DLD1 (cell line): ENCODE measurements at regions not wholly inside any gene's neighbourhood (a gene's known extent, or its start where the extent isn't known, plus 50 kb on each side); places are given as distances from the start of the nearest gene placed in this dataset.
"Not testable (repeated sequence)": the region's sequence is repeated elsewhere in the genome, so short reads cannot be mapped to it uniquely, and the experiment has no call there.

Experiments used
- in situ Hi-C: cut with HindIII; loops from 2 replicates; pipeline ENCODE4 v1.10.0; 2017; ENCODE audit warnings: low sequenced_read_pairs

DNA sequence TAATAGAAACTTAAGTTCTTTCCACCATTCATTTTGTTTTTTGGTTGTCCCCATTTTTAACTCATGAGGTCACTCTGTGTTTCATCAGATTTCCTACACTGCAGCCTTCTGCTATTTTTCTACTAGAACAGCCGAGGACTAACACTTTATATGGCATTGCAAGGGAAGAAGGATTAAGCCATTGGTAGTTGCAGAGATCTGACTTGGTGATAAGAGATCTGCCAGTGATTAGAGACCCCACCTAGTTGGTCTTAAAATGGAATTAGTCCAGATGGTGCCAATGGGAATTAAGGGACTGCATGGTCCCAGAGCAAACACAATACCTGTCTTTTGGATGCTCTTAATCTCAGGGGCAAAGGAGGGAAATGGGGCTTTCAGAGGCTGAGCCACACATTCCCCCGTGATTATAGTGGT, 125.5 kb upstream of the TMEM170B start:
- in situ Hi-C loops = no loop called here

DNA sequence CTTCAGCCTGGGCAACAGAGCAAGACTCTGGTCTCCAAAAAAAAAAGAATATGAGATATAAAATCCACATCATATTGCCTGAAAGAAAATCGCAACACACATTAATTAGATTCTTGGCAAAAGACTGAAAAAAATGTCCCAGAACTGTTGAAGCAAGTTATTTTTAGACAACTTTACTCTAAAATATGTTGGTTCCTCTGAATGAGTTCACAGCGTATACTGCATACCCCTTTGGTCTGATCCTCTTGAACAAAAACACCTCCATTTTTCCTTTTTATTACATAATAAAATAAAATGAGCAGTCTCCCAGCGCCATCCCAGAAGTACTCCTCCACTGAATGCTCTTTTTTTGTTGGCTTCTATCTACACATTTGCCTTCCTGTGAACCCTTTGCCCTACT, 126.0 kb upstream of the TMEM170B start:
- in situ Hi-C loops = no loop called here

DNA sequence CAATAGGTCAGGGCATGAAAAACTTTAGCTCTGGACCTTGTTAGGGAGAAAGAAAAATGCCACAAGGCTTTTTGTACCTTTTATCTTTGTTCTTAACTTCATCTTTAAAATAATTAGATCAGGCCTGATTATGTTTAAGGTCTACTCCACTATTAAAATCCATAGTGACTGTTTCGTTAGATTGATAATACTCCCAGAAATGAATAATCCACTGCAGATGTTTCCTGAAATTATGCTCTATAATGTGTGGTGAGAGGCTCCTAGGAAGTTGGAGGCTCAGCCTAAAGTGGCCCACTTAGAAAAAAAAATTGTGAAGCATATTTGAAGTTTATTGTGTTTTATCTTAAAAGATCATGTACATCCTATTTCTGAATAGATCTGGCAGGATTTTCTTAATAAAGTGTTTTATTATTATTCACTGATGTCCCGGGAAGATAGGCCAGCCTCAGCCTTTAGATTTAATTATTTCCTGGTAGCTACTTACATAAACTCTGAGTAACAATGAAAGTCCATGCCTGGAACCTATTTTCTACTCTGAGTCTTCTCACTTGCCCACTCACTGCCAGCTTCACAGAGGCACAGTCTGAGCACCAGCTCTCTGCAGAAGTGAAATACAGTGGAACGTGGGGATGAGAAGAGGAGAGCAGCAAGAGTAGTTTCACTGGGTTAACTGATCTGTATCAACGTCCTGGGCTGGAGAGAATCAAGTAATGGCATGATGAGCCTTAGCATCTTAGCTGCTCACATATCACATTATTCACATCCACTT, 126.8 kb upstream of the TMEM170B start:
- in situ Hi-C loops = no loop called here

DNA sequence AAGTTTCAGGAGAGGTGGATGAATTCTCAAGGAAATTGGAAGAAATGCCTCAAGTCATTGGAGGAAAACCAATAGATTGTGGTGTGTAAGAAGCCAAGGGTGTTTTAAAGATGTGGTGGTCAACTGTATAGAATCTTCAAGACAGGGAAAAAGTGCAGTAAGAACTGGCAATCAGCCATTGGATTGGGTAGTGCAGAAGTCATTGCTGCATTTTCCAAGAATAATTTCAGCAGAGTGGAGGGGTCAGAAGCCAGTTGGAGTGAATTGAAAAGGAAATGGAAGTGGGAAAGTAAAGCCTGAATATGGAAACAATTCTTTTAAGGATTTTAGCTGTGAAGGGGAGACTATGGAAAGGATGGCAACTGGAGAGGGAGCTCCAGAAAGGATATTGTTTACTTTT, 128.2 kb upstream of the TMEM170B start:
- in situ Hi-C loops = no loop called here

DNA sequence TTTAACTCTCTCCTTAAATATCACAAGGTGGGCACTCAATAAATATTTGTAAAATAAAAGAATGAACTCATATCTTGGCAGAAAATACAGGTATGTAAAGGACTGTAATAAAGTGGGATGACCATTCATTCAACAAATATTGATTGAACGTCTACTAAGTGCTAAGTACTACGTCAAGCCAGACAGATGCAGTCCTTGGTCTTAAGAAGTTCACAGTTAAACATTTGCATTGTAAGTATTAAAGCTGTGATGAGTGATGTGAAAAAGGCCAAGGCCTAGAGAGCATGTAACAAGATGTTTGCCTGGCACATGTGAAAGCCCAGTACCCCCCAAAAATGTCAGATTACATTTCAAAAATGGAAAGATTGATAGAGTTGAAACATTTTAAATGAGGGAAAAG, 130.1 kb upstream of the TMEM170B start:
- in situ Hi-C loops = no loop called here

DNA sequence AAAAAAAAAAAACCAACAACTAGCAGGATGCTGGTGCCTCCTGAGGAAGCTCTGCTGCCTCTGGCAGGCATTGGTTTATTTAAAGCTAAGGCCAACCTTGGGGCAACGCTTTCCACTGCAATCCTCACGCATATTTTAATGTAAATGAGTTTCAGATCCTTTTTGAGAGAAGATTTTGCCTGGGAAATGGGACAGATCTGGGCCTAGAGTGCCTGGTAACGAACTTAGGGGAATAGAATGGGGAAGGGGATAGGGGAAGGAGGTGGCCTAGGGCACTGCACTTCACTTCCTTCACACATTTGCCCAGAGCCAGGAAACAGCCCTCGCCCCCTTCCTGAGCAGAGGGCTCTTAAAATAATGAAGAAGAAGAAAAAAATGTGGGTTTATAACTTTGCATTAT, 132.7 kb upstream of the TMEM170B start:
- in situ Hi-C loops = no loop called here

DNA sequence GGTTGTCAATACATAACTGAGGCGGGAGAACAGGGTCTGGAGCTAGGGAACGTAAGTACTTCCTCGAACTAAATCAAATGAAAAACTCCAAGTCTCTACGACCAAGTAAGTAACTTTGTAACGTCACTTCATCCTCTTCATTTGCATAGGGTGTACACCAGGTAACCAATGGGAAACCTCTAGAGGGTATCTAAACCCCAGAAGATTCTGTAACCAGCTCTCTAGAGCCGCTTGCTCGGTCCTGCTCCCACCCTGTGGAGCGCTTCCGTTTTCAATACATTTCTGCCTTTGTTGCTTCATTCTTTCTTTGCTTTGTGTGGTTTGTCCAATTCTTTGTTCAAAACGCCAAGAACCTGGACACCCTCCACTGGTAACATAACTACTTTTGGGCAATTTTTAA, 133.5 kb upstream of the TMEM170B start:
- in situ Hi-C loops = no loop called here

DNA sequence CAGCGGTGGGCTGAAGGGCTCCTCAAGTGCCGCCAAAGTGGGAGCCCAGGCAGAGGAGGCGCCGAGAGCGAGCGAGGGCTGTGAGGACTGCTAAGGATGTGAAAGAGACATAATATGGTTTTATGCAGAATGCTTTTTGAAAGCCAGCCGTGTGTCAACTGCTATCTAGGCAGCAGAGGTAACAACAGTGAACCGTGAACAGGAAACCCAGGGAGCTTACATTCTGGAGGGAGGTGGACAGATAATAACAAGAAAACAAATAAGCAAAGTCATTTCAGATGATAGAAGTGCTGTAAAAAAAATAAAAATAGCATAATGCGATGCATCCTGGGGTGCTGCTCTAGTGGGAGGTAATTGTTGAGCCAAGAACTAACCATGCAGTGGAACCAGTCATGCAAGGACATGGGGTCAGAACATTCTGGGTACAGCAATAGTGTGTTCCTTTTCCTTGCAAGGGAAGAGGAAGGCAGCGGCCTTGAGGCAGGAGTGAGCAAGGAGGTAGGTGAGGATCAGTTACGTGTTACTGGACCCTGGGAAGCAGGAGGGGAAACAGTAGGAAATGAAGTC, 134.4 kb upstream of the TMEM170B start:
- in situ Hi-C loops = no loop called here

DNA sequence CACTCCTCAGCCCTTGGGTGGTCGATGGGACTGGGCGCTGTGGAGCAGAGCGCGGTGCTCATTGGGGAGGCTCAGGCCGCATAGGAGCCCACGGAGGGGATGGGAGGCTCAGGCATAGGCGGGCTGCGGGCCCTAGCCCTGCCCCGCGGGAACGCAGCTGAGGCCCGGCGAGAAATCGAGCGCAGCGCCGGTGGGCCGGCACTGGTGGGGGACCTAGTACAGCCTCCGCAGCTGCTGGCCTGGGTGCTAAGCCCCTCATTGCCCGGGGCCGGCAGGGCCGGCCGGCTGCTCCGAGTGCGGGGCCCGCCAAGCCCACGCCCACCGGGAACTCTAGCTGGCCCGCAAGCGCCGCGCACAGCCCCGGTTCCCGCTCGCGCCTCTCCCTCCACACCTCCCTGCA, 135.0 kb upstream of the TMEM170B start:
- in situ Hi-C loops = not testable (repeated sequence)

DNA sequence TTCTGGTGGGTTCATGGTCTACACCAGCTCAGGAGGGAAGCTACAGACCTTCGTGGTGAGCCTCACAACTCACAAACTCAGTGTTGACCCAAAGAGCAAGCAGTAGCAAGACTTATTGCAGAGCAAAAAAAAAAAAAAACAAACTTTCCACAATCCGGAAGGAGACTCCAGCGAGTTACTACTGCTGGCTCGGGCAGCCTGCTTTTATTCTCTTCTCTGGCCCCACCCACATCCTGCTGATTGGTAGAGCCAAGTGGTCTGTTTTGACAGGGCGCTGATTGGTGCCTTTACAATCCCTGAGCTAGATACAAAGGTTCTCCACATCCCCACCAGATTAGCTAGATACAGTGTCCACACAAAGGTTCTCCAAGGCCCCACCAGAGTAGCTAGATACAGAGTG, 135.6 kb upstream of the TMEM170B start:
- in situ Hi-C loops = not testable (repeated sequence)

DNA sequence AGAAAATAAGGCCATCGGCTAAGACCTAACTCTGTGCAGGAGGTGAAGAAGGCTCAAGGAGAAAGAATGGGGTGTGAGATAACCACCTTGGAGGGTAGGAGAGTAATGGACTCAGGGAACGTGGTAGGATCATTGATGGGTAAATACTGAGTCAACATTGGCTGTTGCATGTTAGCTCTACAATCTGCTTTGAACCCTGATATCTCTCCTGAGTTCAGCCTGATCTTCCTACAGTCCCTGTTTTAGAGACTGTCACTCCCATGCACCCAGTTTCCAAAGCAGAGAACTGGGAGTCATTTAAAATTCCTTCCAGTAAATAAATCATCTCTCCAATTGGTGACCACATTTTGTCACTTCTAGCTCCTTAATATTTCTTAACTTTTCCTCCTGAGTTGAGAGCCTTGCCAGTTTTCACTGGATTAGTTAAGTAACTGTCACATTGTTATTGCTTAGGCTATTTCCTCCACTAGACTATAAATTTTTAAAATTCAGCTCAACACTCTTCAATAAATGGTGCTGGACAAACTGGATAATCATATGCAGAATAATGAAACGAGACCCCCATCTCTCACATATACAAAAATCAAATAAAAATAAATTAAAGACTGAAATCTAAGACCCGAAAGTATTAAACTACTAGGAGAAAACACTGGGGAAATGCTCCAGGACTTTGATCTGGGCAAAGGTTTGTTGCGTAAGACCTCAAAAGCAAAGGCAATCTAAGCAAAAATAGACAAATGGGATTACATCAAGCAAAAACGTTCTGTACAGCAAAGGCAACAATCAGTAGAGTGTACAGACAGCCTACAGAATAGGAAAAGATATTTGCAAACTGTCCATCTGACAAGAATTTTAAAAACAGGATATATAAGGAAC, 138.9 kb upstream of the TMEM170B start:
- in situ Hi-C loops = no loop called here

DNA sequence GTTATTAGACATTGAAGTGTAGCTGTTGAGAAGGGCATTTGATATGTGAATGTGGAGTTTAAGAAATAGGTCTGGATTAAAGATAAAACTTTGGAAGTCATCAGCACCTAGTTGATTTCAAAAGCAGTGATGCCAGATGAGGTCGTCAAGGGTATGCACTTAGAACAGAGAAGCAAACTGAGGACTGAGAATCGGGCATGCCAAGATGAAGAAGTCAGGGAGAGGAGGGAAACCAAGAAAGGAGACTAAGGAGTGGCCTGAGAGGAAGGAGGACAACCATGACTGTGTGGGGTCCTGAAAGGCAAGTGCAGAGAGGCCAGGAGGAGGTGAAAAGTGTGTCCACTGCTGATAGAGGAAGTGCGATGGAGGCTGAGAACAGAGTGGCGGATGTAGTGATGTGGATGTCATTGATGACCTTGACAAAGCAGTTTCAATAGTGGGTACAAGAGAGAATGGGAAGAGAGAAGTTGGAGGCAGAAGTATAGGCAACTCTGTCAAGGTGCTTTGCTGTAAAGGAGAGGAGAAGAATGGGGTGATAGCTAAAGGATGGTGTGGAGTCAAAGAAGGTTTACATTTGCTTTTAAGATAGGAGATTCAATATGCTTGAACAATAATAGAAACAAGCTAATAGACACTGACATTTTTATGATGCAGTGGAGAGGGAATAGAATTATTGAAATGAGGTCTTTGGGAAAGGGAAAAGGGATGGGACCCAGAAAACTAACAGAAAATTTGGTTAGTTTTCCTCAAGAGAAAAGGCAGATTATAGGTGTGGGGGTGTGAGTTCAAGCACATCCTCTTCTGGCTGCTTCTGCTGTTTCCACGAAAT, 139.7 kb upstream of the TMEM170B start:
- in situ Hi-C loops = no loop called here

DNA sequence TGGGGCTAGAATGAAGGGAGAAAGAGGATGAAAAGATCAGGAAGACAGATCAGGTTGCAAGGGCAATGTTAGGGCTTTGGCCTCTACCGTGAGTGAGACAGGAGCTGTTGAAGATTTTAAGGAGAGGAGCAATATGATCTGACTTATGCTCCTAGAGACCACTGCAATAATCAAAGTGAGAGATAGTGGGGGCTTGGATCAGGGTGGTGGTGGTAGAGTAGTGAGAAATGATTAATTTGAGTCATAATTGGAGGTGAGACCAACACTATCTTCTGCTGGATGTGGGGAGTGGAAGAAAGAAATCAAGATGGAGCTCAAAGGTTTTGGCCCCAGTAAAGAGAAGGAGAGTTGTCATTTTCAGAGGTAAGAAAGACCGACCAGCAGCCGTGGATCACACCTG, 140.7 kb upstream of the TMEM170B start:
- in situ Hi-C loops = no loop called here

DNA sequence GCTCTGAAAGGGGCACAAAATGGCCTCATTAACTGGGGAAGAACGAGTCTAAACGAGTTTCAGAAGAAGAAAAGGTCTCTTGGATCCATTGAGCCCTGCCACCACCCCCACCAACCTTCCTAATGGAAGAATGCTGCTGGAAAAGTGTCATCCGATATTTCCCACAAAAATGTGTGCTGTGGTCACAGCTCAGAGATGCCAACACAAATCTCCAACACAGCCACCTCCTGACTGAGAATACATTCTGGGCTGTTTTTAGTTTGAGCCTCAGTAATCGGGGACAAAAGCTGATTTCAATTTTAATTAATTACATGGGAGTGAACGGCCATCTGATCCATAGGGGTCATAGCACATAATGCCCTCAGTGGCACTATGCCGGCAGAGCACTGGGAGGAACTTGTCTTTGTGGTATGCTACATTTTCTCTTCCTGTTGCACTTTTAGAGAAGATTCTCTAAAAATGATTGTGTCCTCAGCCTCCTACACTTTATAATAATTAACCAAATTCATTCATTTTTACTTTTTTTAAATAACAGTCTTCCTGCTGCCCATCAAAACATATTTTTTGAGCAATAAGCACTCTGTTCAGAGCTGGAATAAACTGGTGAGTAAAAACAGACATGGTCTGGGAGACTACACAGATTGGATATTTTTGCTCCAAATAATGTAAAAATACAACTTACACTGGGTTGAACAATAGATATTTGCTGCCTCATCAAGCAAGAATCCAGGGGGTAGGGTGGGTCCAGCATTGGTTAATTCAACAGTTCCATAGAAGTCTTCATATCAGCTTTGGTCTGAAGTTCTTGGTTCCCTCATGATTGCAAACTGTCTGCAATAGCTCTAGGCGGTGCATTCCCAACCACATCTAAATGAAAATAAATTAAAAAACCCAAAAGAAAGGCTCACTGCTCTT, 143.6 kb upstream of the TMEM170B start:
- in situ Hi-C loops = no loop called here

DNA sequence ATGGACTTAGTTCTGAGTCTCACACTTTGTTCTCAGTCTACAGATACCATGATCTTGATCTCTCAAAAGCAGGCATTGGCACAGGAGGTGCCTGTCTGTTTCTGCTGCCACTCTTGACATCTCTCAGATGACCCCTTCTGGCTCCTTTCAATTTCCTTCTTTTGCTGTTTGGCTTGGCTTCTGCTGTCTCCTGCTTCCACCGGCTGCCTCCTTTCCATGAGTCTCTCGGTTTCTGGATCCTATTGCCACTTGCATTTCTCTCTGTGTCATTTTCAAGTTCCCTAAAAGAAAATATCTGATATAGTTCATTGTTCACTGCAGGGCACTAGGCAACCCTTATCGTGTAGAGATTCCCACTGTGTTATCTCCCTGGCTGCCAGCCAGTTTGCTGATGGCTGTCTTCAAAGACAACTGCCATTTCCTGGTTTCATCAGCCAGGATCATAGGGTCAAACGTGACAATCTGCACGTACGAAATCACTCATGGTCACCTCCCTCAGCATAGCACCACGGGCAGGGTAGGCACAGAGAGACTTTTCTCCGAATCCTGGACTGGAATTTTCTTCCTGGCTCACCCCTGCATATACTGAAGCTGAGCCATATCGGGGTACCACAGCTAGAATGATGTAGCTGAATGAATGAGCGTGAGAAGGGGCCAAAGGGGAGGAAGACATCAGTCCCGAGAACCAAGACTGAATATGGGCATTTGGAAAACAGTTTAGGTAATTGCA, 144.6 kb upstream of the TMEM170B start:
- in situ Hi-C loops = no loop called here

DNA sequence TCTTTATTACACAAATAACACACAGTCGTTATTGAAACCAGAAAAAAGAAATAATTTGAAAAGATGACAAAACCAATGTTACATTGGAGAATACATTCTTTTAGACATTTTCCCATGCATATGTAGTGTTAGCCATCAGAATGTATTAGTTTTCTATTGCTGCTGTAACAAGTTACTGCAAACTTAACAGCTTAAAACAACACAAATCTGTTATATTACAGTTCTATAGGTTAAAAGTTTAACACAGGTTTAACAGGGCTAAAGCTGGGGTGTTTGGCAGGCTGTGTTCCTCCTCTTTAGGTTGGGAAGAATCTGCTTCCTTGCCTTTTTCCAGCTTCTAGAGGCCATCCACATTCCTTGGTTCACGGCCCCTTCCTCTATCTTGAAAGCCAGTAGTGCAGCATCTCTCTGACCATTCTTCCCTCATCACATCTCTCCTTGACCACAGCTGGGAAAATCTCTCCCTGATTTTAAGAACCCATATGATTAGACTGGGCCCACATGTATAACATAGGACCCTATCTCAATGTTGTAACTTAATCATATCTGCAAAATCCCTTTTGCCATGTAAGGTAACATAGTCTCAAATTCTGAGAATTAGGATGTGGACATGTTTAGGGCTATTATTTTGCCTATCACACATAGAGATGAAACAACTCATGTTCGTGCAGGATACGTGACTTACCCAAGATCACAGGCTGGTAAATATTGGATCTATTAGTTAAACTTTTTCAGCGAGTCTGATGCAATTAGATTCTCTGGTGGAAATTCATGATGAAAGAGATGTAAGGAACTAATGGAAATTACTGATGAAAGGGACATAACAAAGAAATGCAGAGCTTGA, 145.4 kb upstream of the TMEM170B start:
- in situ Hi-C loops = no loop called here

DNA sequence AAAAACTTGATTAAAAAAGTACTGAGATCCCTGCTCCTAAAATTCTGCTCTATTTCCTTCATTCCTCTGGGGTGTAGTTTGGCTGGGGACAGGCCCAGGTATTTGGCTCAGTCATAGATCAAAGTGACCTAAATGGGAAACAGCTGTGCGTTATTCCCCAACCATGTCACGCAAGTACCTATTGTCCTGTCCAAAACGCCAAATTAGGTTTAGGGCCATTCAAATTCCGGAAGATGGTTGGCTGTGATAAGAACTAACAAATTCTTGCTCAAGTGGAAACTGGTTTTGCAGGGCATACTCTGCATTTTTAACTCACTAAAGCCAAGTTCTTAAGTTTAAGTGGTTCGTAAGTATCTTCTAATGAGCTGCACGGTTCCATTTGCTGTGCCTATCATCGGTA, 147.6 kb upstream of the TMEM170B start:
- in situ Hi-C loops = no loop called here
